BE2C (cell line): ENCODE measurements at regions not wholly inside any gene's neighbourhood (a gene's known extent, or its start where the extent isn't known, plus 50 kb on each side); places are given as distances from the start of the nearest gene placed in this dataset.

Experiments used
- DNase-seq: peaks from one replicate; pipeline ENCODE4 v3.0.0-alpha.2; 2020
- H3K27me3 ChIP-seq: fragments of 250-450 bp; sonication (Bioruptor Pico); 2 replicates; pipeline ENCODE4 v1.5.1; 2020; ENCODE audit warnings: mild to moderate bottlenecking
- H3K36me3 ChIP-seq: fragments of 250-450 bp; sonication (Bioruptor Pico); 2 replicates; pipeline ENCODE4 v1.5.1; 2020; ENCODE audit warnings: mild to moderate bottlenecking
- H3K4me1 ChIP-seq: fragments of 250-450 bp; sonication (Bioruptor Pico); 2 replicates; pipeline ENCODE4 v1.5.1; 2020
- H3K4me3 ChIP-seq: 2 replicates; pipeline ENCODE4 v1.5.1; 2011; ENCODE audit warnings: low read depth, low read length
- H3K9me3 ChIP-seq: fragments of 250-450 bp; sonication (Bioruptor Pico); 2 replicates; pipeline ENCODE4 v1.5.1; 2020
- TF ChIP-seq, protein P1 (sequence below): IDR thresholded peaks from 2 replicates; pipeline ENCODE4 v1.5.1; 2012; ENCODE audit warnings: mild to moderate bottlenecking, low read depth, low read length

DNA sequence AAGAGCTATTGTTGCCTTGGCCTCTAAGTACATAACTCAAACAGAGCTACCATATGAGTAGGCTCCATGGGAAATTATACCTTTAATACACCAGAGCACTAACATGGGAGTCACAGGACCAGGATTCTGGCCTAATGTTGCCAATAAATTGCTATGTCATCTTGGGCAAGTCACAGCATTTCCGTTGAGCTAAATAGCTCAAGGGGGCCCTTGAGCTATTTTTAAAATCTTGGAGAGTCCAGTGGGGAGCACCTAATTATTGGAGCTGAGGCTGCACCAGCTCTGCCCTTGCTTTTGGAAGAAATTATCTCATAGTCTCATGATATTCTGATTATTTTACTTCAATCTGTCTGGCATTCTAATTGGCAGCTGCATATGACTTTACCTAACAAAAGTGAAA, 350.8 kb downstream of the ENC1 start:
- Histone ChIP-seq H3K27me3 (no peaks in the 10 kb centered on the region), H3K4me3 (no peak overlapping the region), H3K36me3 (no peaks in the 10 kb centered on the region), H3K4me1 (peaks cover 23% of the 10 kb centered on the region), H3K9me3 (no peaks in the 10 kb centered on the region)
- TF ChIP-seq, protein P1, sequence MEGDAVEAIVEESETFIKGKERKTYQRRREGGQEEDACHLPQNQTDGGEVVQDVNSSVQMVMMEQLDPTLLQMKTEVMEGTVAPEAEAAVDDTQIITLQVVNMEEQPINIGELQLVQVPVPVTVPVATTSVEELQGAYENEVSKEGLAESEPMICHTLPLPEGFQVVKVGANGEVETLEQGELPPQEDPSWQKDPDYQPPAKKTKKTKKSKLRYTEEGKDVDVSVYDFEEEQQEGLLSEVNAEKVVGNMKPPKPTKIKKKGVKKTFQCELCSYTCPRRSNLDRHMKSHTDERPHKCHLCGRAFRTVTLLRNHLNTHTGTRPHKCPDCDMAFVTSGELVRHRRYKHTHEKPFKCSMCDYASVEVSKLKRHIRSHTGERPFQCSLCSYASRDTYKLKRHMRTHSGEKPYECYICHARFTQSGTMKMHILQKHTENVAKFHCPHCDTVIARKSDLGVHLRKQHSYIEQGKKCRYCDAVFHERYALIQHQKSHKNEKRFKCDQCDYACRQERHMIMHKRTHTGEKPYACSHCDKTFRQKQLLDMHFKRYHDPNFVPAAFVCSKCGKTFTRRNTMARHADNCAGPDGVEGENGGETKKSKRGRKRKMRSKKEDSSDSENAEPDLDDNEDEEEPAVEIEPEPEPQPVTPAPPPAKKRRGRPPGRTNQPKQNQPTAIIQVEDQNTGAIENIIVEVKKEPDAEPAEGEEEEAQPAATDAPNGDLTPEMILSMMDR: no peak
- no peak for DNase-seq

DNA sequence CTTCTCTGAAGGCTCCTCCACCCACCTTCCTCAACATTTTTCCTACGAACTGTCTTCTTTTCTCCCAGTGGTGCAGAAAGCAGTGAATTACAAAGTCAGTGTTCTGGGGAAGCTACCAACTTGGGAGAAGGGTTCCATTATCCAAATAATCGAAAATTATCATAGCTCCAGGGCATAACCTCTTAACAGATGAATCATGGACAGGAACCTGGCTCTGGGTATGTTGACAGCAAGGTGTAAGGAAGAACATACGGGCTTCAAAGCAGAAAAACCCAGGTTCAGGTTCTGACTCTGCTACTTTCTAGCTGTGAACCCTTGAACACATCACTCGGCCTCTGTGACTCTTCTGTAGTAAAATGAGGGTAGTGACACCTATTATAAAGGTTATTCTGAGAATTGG, 351.3 kb downstream of the ENC1 start:
- TF ChIP-seq, protein P1: no peak
- Histone ChIP-seq H3K4me3 (no peak overlapping the region), H3K27me3 (no peaks in the 10 kb centered on the region), H3K4me1 (peaks cover 18% of the 10 kb centered on the region), H3K9me3 (no peaks in the 10 kb centered on the region), H3K36me3 (no peaks in the 10 kb centered on the region)
- no peak for DNase-seq

DNA sequence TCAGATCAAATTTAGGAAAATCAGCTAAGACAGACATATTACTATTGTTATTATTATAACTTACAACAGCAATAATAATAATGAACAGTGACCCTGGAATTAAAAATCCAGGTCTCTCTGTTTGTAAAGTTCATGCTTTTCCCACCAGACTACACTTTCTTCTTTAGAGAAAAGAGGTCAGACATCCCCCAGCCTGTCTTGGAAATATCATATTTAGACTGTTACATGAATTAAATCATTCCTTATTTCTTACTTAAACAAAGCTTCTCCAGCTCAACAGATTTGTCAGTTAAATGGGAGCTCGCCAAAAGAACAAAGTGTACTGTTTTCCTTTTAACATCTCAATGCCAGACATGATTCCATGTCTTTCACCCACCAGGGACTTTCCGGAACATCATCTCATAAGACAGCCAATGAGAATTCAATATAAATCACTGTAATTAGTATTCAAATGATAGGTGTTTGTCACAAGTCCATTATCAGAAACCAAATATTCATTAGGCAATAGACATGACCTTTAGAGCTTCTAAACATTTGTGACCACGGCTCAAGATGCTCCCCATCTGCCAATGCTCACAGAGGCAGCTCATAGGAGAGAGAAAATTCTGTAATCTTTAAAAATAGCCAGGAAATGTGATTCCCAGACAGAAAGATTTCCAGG, 351.9 kb downstream of the ENC1 start:
- TF ChIP-seq, protein P1: no peak
- H3K9me3 ChIP-seq: no peaks in the 10 kb centered on the region
- no peak overlapping the region for H3K4me3 ChIP-seq
- H3K4me1 ChIP-seq: peaks cover 13% of the 10 kb centered on the region
- H3K36me3 ChIP-seq: no peaks in the 10 kb centered on the region
- DNase-seq: no peak
- H3K27me3 ChIP-seq: no peaks in the 10 kb centered on the region

DNA sequence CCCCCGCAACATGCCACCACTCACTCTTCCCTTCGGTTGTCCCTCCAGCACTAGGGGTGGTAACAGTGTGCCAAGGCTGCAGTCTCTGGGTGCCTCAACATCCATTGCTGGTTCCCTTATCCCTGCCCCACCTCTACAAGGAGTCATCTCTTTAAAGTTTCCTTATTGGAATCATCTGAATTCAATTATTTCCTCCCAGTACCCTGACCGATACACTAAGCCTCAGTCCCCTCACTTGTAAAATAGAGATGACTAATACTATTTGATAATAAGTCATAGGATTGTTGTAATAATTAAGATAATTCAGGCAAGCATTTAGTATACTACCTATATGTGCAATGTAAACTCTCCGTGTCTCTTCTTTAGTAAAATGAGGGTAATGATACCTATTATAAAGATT, 352.5 kb downstream of the ENC1 start:
- H3K4me3 ChIP-seq: no peak overlapping the region
- no peaks in the 10 kb centered on the region for H3K9me3 ChIP-seq
- no peaks in the 10 kb centered on the region for H3K27me3 ChIP-seq
- DNase-seq: no peak
- no peaks in the 10 kb centered on the region for H3K36me3 ChIP-seq
- peaks cover 13% of the 10 kb centered on the region for H3K4me1 ChIP-seq
- TF ChIP-seq, protein P1: no peak

DNA sequence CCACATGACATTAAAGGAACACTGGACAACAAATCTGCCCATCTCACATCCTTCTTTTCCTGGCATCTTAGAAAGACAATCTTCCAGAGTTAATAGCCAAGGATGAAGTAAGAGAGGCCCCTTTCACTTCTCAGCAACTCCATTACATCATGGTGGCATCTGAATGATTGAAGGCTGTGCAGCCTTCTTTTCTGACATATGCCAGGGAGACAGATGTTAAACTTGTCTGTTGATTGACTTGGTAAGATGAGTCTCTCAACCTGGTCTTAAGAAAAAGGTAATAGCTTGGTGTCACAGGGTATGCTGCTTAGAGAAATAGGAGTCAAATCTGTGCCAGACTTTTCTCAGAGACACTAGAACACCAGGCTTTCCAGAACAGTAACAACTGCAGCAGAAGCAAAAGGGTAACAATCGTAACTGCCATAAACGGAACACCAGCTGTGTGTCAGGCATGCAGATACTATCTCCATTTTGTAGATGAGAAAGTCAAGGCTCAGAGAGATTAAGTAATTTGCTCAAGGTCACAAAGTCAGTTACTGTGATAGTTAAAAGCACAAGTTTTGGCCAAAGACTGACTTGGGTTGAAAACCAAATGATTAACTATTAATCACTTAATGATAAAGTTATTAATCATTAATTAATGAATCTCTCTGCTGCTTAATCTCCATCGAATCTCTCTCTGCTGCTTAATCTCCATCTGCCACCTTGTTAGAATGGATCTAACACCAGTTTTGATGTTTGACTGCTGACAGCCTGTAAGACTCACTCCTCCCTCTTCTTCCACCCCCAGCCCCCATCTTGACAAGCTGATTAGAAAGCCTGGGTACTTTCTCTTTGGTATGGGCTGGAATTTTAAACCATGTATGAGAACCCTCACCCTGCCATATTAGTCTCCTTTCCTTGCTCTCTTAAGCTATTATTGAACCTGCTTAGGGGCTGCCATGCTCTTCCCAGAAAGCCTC, 353.5 kb downstream of the ENC1 start:
- Histone ChIP-seq H3K4me3 (no peak overlapping the region), H3K9me3 (no peaks in the 10 kb centered on the region), H3K4me1 (peaks cover 13% of the 10 kb centered on the region), H3K27me3 (no peaks in the 10 kb centered on the region), H3K36me3 (no peaks in the 10 kb centered on the region)
- TF ChIP-seq, protein P1: no peak
- DNase-seq: no peak

DNA sequence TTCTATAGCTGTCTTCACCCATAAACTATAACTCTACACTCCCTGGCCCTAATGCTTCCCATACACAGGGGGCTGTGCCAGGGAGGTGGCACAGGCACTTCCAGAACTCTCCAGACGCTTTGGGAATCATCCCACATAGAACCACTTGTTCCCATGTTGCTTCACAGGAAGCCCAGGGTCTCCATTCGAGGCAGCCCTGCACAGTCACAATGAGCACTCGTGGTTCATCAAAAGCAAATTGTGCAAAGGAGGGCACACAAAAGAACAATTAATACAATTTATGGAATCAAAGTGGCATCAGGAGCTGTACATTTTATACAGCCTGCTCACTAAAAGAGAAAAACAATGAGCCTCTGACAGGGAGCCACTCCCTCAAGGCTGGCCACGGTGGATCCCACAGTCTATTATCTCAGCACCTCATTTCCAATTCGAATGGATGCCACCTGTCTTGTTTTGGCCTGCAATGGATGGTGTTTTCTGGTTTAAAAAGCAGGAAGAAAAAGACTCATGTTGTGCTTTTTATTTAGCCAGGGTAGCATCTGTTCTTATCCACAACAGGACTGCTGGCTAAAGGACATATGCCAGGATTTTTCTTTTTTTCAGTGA, 354.8 kb downstream of the ENC1 start:
- no peak for DNase-seq

More for the DNA sequence above, 354.8 kb downstream of the ENC1 start:
- Histone ChIP-seq H3K9me3 (no peaks in the 10 kb centered on the region), H3K4me1 (peaks cover 13% of the 10 kb centered on the region), H3K36me3 (no peaks in the 10 kb centered on the region), H3K4me3 (no peak overlapping the region), H3K27me3 (no peaks in the 10 kb centered on the region)
- TF ChIP-seq, protein P1: no peak
